ENCODE measurements at regions not wholly inside any gene's neighbourhood (a gene's known extent, or its start where the extent isn't known, plus 50 kb on each side); places are given as distances from the start of the nearest gene placed in this dataset.
A peak's percentile ranks its signal among the peaks of the same experiment; 100 is the strongest.
"Not testable (repeated sequence)": the region's sequence is repeated elsewhere in the genome, so short reads cannot be mapped to it uniquely, and the experiment has no call there.

DNA sequence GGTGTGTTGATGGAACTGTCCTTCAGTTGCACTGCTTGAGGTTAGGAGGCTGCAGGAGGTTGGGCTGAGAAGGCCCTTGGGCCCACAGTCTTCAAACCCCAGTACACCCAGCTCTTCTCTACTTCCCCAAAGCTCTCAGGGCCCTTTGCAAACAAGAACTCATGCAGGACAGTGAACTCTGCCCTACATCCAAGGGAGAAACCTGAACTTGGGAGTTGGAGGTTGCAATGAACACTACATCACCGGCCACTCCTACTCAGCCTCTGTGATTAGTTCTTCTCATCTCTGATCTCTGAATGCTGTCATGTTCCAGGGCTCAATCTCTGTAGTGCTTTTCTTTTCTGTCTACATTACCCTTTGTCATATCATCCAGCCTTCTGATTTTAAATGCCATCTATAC, 148.5 kb upstream of the PDE7B start:
- DNase-seq (ENCODE audit: low read depth in 3 of 3, low spot score in 2 of 3), result no peak

DNA sequence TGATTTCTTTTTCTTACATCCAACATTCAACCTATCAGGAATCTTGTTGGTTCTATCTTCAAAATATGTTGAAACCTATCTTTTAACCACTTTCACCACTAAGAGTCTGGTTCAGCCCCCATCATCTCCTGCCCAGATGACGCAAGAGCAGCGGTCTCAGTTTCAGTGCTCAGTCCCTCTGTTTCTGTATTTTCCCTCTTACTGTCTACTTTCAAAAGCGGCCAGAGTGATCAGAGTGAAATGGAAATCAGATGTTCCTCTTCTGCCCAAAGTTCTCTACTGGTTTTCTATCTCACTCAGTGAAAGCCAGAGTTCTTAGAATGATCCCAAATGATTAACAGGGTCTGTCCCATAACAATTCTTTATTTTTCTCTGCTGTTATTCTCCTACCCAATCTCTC, 147.9 kb upstream of the PDE7B start:
- DNase-seq (ENCODE audit: low read depth in 3 of 3, low spot score in 2 of 3), result no peak

DNA sequence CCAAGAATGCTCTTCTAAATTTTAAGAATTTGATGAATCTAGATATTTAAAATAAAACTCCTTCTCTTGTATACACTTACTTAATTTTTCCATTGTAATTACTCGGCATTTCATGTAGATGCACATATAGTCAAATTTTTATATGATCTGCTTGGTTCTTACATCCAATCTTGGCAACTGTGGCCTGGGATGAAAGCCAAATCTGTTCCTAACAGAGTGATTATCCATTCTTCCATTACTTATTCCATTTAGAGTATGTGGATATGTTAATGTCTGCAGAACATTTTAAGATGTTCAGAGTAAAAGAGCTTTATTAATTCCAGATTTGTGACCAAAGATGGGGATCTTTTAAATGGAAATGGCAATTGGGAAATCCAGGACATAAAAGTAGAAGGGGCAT, 144.1 kb upstream of the PDE7B start:
- no peak for DNase-seq (ENCODE audit: low read depth in 3 of 3, low spot score in 2 of 3)

DNA sequence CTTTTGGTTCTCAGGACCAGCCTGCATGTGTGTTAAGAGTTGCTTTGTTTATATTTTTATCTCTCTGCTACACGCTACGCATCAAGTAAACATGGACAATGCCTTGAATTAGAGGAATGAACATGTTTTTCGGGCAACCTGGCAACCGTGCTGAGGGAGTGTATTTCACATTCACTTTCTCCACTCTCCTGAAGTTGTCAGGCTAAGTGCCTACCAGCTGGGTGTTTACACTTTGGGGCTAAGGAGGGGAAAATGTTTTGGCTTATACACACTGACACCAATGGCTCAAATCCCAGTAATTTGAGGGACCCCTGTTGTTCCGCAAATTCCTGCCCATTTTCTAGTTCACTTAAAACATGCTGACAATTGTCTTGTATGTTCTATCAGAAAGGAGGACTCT, 141.5 kb upstream of the PDE7B start:
- no peak for DNase-seq (ENCODE audit: low read depth in 3 of 3, low spot score in 2 of 3)

DNA sequence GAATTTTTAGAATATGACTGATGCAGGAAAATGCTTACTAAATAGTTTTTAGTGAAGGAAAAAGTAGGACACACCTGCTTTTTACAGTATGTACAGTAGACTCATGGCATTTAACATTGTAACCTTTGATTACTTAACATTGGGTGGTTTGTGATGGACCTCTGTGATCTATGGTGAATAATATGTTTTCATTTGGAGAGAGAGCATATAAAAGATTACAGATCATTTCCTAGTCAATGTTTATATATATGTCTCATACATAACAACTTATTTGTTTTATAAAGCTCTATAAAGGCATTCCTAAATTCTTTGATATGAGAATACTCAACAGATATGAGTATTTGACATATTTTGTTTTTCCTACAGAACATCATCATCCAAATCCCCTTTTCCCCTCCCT, 129.3 kb upstream of the PDE7B start:
- no peak for DNase-seq (ENCODE audit: low read depth in 3 of 3, low spot score in 2 of 3)

DNA sequence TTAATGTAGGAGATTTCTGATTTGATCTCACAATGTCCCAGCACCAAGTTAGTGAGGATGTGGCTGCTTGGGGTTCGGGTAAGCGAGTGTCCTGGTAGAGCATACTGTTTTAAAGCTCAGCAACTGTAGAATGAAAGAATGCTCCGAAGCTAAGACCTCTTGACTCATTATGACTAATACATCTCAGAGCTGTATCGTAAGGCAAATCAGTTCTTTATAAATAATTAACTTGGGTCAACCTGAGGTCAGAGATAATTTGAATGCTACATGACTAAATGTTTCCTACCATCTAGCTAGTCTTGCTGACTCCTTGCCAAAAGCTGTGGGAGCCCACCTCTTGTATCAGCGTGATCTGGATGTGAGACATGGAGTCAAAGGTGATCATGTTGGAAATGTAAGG, 128.8 kb upstream of the PDE7B start:
- no peak for DNase-seq (ENCODE audit: low read depth in 3 of 3, low spot score in 2 of 3)

DNA sequence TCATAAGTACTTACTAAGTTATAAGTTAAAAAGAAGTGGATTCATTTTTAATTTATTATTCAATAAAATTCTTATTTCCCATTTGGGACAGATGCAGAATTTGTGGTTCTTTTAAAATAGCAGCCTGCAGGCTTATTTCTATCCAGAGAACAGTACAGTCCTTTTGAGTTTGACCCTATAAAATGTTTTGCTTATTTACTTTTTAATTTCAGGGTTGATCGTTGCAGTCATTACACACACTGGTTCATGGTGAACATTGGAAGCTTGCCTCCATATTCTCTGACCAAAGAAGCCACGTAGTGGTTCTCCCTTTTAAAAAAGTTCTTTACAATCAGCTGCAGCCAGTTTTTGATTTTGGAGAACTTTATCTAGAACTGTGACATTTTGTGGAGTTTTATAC, 122.9 kb upstream of the PDE7B start:
- no peak for DNase-seq (ENCODE audit: low read depth in 3 of 3, low spot score in 2 of 3)

DNA sequence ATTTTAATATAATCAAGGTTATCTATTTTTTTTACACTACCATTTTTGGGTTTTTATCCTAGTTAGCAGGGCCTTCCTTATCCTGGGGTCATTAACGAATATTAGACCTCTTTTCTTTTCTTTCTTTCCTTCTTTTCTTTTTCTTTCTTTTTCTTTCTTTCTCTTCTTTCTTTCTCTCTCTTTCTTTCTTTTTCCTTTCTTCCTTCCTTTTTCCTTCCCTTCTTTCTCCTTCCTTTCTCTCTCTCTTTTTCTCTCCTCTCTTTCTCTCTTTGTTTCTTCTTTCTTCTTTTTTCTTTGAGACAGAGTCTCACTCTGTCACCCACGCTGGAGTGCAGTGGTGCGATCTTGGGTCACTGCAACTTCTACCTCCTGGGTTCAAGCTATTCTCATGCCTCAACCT, 120.4 kb upstream of the PDE7B start:
- DNase-seq (ENCODE audit: low read depth in 3 of 3, low spot score in 2 of 3), result no peak

DNA sequence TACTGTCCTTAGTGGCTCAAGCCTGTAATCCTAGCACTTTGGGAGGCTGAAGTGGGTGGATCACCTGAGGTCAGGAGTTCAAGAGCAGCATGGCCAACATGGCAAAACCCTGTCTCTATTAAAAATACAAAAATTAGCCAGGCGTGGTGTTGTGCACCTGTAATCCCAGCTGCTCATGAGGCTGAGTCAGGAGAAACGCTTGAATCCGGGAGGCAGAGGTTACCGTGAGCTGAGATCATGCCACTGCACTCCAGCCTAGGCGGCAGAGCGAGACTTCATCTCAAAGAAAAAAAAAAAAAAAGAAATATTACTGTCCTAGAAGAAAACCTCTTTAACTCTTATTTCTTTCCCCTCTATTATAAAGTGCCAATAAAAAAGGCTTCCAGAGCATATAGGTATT, 115.2 kb upstream of the PDE7B start:
- not testable (repeated sequence) for DNase-seq (ENCODE audit: low read depth in 3 of 3, low spot score in 2 of 3)

DNA sequence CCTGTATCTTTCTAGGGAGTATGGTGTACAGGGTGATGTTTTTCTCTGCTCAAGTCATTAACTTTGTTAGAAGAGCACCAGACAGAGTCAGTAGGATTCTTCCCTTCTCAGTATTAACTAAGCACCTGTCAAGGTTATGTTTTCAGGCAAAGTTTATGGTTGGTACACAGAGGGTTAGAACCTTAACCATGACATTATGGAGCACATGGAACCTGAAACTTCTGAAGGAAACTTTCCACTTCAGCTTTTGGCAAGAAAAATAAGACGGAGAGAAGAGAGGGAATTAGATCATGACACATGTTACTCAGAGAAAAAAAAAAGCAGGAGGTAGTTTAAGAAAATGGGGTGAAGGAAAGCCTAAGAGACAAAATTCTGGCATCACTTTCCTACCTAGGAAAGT, 112.9 kb upstream of the PDE7B start:
- DNase-seq (ENCODE audit: low read depth in 3 of 3, low spot score in 2 of 3), result peak in 2 of 3 donors; percentile 27

DNA sequence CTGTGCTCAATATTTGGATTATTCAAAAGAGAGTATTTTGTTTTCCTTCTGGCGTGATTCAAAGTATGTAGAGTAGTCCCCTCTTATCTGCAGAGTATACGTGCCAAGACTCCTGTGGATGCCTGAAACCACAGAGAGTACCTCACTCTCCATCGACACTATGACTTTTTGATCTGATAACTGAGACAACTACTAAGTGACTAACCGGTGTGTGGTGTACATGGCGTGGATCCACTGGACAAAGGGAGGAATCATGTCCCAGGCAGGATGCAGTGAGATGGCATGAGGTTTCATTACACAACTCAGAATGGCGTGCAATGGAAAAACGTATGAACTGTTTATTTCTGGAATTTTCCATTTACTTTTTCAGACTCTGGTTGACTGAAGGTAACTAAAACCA, 112.2 kb upstream of the PDE7B start:
- DNase-seq (ENCODE audit: low read depth in 3 of 3, low spot score in 2 of 3), result no peak

DNA sequence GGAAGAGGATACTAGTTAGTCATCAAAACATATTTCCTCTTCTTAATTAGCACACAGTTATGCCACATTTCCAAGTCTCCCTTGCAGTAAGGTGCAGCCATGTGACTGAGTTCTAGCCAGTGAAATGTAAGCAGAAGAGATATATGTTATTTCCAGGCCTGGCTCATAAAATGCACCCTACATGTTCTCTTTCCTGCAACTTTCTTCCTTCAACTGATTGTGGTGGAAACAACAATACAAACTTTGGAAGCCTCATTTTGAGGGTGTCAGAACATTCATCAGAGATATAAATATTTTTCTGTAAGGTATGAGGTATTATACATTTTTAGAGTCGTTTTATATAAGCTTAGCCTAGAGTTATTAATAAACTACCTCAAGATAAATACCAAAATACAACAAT, 110.9 kb upstream of the PDE7B start:
- DNase-seq (ENCODE audit: low read depth in 3 of 3, low spot score in 2 of 3), result no peak

DNA sequence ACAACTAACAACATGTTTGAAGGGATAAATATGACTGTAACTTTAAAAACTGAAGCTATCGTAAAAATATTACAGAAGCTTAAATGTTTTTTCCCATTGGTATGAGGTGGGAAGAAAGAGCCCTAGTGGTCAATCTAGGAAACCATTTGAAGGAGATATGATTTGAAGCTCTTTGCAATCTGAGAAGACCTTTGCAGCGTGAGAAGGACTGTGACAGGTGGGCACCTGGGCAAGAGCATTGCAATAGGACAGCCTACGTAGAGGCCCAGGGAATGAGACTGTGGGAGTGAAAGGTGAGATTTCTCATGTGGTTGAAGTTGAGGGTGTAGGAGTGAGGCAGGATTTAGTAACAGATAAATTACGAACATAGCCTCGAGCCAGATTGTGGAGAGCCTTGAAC, 108.0 kb upstream of the PDE7B start:
- no peak for DNase-seq (ENCODE audit: low read depth in 3 of 3, low spot score in 2 of 3)

DNA sequence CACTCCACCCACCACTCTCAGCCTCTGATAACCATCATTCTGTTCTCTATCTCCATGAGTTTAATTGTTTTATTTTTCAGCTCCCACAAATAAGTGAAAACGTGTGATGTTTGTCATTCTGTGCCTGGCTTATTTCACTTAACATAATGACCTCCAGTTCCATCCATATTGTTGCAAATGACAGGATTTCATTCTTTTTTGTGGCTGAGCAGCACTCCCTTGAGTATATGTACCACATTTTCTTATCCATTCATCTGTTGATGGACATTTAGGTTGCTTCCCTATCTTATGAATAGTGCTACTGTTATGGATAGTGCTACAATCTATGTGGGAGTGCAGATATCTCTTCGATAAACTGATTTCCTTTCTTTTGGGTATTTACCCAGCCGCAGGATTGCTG, 103.3 kb upstream of the PDE7B start:
- DNase-seq (ENCODE audit: low read depth in 3 of 3, low spot score in 2 of 3), result no peak

DNA sequence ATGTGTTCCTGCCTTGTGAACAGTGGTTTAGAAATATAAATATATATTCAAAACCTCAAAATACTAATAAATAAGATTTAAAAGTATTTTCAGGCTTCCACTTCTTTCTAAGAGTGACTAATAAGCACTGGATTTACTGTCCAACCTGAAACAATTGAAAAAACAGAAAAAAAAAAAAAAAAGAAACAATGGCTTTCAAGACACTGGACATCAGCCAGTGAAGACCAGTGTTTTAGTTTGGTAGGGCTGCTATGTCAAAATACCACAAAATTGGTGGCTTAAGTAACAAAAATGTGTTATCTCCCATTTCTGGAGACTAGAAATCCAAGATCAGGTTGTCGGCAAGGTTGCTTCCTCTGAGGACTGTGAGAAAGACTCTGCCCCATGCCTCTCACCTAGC, 101.4 kb upstream of the PDE7B start:
- DNase-seq (ENCODE audit: low read depth in 3 of 3, low spot score in 2 of 3), result no peak

DNA sequence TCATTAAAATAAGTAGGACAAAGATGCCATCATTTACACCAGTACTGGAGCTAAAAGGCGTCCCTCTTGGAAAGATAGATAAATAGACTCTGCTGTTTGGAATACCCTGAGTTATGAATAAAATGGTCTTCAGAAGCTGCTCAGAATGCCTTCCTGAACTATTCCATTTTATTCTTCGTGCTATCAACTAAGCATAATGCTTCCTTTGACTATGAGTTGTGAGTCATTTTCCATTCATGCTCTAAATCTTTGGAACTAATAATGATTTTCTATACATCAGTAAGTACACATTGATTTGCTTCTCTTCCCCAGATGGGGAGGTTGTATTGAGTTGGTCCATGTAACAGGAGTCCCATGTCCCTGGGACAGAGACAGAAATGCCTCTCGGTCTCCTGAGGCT, 98.3 kb upstream of the PDE7B start:
- DNase-seq (ENCODE audit: low read depth in 3 of 3, low spot score in 2 of 3), result no peak

DNA sequence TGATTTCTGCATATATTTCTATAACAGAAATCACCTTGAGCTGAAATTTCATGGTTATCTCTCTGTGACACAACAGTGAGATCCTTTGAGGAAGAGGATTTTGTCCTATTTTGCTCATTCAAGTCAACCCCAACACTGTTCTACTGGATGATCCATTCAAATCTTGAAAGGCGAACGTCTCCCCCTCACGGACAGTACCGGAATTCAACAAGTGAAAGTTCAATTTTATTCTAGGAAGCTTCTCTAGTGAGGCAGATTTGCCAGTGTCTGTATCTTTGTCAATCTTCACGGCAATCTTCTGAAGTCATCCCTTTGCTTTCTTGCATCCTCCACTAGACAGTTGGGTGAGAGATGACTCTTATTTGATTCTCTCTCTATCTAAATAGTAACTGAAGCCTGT, 91.7 kb upstream of the PDE7B start:
- no peak for DNase-seq (ENCODE audit: low read depth in 3 of 3, low spot score in 2 of 3)

DNA sequence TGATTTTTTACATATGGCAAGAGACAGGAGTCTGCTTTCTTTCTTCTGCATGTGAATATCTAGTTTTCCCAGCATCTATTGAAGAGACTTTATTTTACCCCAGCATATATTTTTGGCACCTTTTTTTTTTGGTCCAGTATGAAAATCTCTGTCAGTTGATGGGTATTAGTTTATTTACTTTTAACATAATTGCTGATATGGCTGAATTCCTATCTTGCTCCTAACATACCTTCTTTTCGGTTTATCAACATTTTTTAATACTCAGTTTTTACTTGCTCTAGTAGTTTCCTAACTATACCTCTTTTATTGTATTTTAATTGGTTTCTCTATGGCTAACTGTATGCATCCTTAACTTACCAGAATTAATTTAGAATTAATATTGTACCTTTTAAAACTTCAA, 77.5 kb upstream of the PDE7B start:
- no peak for DNase-seq (ENCODE audit: low read depth in 3 of 3, low spot score in 2 of 3)

DNA sequence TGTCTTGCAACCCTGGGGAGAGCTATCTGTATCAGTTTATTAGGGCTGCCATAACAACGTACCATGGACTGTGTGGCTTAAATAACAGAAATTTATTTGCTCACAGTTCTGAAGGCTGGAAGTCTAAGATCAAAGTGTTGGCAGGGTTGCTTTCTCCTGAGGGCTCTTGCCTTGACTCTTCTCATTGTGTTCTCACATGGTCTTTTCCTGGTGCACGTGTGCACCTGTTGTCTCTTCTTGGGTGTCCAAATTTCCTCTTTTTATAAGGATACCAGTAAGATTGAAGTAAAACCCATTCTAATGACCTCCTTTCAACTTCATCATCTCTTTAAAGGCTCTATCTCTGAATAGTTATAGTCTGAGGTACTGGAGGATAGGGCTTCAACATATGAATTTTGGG, 72.3 kb upstream of the PDE7B start:
- no peak for DNase-seq (ENCODE audit: low read depth in 3 of 3, low spot score in 2 of 3)

DNA sequence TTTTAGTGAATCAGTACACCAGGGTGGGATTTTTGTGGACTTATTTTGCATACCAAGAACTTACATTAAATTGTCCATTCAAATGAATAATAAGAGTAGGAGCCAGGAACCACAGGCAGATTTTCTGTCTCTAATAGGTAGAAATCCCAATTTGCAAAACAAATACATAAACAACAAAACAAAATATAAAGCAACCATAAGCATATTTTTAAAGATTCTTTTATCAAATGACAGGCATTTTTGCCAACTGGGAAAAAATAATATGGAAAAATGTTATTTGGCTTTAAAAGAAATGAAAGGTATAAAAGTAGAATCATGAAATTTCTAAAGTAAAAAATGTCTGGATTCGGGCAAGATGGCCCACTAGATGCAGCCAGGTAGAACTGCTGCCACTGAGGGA, 71.2 kb upstream of the PDE7B start:
- DNase-seq (ENCODE audit: low read depth in 3 of 3, low spot score in 2 of 3), result no peak

DNA sequence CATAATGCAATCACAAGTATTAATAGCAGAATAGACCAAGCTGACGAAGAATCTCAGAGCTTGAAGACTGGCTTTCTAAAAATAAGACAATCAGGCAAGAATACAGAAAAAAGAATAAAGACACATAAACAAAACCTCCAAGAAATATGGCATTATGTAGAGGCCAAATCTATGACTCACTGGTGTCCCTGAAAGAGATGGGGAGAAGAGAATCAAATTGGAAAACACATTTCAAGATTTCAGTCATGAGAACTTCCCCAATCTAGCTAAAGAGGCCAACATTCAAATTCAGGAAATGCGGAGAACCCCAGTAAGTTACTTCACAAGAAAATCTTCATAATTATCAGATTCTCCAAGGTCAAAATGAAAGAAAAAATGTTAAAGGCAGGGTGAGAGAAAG, 69.0 kb upstream of the PDE7B start:
- DNase-seq (ENCODE audit: low read depth in 3 of 3, low spot score in 2 of 3), result no peak

DNA sequence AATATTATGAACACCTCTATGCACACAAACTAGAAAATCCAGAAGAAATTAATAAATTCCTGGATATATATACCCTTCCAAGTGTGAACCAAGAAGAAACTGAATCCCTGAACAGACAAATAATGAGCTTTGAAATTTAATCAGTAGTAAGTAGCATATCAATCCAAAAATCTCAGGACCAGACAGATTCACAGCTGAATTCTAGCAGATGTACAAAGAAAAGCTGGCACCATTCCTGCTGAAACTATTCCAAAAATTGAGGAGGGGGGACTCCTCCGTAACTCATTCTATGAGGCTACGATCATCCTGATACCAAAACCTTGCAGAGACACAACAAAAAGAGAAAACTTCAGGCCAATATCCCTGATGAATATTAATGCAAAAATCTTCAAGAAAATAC, 67.0 kb upstream of the PDE7B start:
- DNase-seq (ENCODE audit: low read depth in 3 of 3, low spot score in 2 of 3), result no peak

DNA sequence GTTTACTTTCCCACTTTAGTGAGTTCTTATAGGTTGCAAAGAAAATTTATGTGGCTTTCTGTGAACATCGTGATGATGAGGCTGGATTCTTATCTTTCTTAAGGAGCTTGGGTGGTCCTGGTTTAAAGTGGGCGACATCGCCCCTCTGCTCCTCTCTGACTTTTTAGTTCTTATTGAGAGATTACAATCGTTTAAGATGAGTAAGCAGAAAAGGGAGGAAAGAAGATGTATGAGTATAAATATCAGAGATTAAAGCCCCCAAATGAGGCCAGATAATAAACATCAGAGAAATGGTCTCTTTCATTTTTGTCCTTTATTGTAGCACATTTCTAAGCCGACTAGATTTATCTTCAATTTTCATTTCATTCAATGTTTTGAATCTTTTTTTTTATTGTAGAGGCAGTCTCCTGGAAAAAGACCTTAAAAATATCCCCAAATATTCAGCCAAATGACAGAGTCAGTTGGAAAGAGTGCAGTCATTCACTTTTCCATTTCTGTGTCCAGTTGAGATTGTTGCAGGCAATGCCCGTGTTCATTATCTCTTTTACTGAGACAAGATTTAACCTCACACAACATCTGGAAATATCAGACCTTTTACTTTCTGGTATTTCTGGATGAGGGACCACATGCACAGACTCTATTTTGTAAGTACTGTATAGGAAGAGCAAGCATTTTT, 62.0 kb upstream of the PDE7B start:
- no peak for DNase-seq (ENCODE audit: low read depth in 3 of 3, low spot score in 2 of 3)

DNA sequence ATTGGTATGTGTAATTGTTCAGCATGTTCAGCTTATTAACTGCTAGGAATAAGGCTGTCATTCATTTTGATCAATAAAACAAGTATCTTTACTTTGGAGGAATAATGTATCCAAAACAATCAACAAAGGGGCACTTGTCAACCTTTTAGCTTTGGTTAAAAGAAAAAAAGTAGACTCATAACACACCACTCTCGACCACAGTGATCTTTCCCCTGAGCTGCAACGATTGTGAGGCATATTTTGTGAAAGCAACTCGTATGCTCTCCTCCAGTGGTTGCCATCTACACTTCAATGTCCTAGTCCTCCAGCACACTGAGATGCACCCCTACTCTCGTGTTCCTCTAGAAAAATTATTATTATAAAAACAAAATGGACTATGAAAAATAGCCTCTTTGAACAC, 60.1 kb upstream of the PDE7B start:
- no peak for DNase-seq (ENCODE audit: low read depth in 3 of 3, low spot score in 2 of 3)
